Caco-2 (cell line): ENCODE measurements at regions not wholly inside any gene's neighbourhood (a gene's known extent, or its start where the extent isn't known, plus 50 kb on each side); places are given as distances from the start of the nearest gene placed in this dataset.
"Not testable (repeated sequence)": the region's sequence is repeated elsewhere in the genome, so short reads cannot be mapped to it uniquely, and the experiment has no call there.

Experiments used
- BruUV-seq: library from RNA; stranded (reverse); fragments of 400-500 nt; replicated peaks from 2 replicates; lab custom pipeline; 2021; lab: Mats Ljungman, UMichigan
- CTCF ChIA-PET: fragments of 300-600 bp; sonication (Branson Sonifier 250); formaldehyde crosslinking; loops from one replicate; lab custom pipeline; 2022; ENCODE audit warnings: antibody characterized with exemption; lab: Charles Lee
- POLR2A ChIA-PET: fragments of 300-600 bp; sonication (Branson Sonifier 250); formaldehyde crosslinking; loops from one replicate; lab custom pipeline; 2022; ENCODE audit warnings: antibody characterized with exemption; lab: Charles Lee
- DNase-seq, 2 experiments: peaks; one replicate each; pipeline versions ENCODE4 v3.0.0 to v3.0.0-alpha.2; 2020 to 2022
- H3K27me3 ChIP-seq: replicated peaks from 2 replicates; pipeline ENCODE4 v1.6.0; 2011; ENCODE audit warnings: low read length; ENCODE audit not compliant: control insufficient read depth, insufficient read depth
- H3K36me3 ChIP-seq: 2 replicates; pipeline ENCODE4 v1.5.1; 2011; ENCODE audit warnings: low read length; ENCODE audit not compliant: control insufficient read depth, insufficient read depth
- H3K4me1 ChIP-seq: fragments of 250-450 bp; sonication (Bioruptor Pico); 2 replicates; pipeline ENCODE4 v1.5.1; 2020; ENCODE audit warnings: mild to moderate bottlenecking
- H3K4me3 ChIP-seq: 2 replicates; pipeline ENCODE4 v1.5.1; 2011; ENCODE audit warnings: low read depth, mild to moderate bottlenecking, control low read depth, low read length
- H3K9me3 ChIP-seq: fragments of 250-450 bp; sonication (Bioruptor Pico); 2 replicates; pipeline ENCODE4 v1.5.1; 2020; ENCODE audit warnings: mild to moderate bottlenecking, moderate library complexity
- H3K27ac Mint-ChIP-seq: one replicate; pipeline ENCODE4 v1.8.0; 2022; ENCODE audit warnings: mixed read lengths; ENCODE audit not compliant: unreplicated experiment
- H3K27me3 Mint-ChIP-seq: one replicate; pipeline ENCODE4 v1.8.0; 2022; ENCODE audit warnings: mixed read lengths; ENCODE audit not compliant: insufficient read depth, unreplicated experiment
- H3K36me3 Mint-ChIP-seq: one replicate; pipeline ENCODE4 v1.8.0; 2022; ENCODE audit warnings: mild to moderate bottlenecking, mixed read lengths; ENCODE audit not compliant: insufficient read depth, unreplicated experiment
- H3K4me1 Mint-ChIP-seq: one replicate; pipeline ENCODE4 v1.8.0; 2022; ENCODE audit warnings: low read depth, mixed read lengths; ENCODE audit not compliant: unreplicated experiment
- H3K4me3 Mint-ChIP-seq: one replicate; pipeline ENCODE4 v1.8.0; 2022; ENCODE audit warnings: mild to moderate bottlenecking, moderate library complexity, mixed read lengths; ENCODE audit not compliant: unreplicated experiment
- H3K9me3 Mint-ChIP-seq: one replicate; pipeline ENCODE4 v1.8.0; 2022; ENCODE audit warnings: mixed read lengths; ENCODE audit not compliant: unreplicated experiment
- intact Hi-C: fragments of 100-400 bp; cut with micrococcal nuclease; formaldehyde crosslinking; loops from one replicate; pipeline ENCODE4 v1.10.0; 2022; ENCODE audit not compliant: unreplicated experiment

- H3K36me3 ChIP-seq, CTCF ChIA-PET, H3K4me3 ChIP-seq, intact Hi-C loops, H3K4me1 ChIP-seq, H3K4me3 Mint-ChIP-seq, H3K27me3 ChIP-seq, H3K9me3 ChIP-seq, BruUV-seq, H3K27me3 Mint-ChIP-seq, DNase-seq, H3K9me3 Mint-ChIP-seq, POLR2A ChIA-PET, H3K27ac Mint-ChIP-seq, H3K36me3 Mint-ChIP-seq: not testable (repeated sequence)
- peaks cover 11% of the 10 kb centered on the region for H3K4me1 Mint-ChIP-seq
Observed at GRCh38 chr7:76937330-76937729, 94.8 kb downstream of the SPDYE17 start.

GRCh38 chr7:76936346-76936745 lies 95.8 kb downstream of the SPDYE17 start:
- H3K4me3 ChIP-seq, DNase-seq, H3K27me3 Mint-ChIP-seq, CTCF ChIA-PET, intact Hi-C loops, BruUV-seq, H3K27ac Mint-ChIP-seq, POLR2A ChIA-PET, H3K27me3 ChIP-seq, H3K36me3 ChIP-seq, H3K9me3 Mint-ChIP-seq, H3K9me3 ChIP-seq, H3K4me1 ChIP-seq, H3K36me3 Mint-ChIP-seq, H3K4me3 Mint-ChIP-seq: not testable (repeated sequence)
- peaks cover 11% of the 10 kb centered on the region for H3K4me1 Mint-ChIP-seq

DNA sequence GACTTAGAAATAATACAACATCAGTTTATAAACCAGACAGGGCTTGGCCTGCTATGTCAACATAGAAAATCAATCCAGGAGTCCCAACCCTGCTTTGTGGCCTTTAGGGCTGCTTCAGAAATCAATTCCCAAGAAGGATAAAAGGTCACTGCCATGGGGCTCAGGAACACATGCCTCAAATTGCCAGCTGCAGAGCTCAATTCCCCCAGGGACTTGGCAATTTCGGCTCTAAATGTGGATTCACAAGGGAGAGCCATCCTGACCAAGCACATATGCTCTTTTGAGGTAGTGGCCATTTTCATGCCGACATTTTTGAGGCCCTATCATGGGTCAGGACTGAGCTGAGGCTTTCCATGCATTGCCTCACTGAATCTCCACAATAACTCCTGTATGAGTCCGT lies 97.5 kb downstream of the SPDYE17 start:
- not testable (repeated sequence) for H3K9me3 Mint-ChIP-seq, H3K4me3 Mint-ChIP-seq

DNA sequence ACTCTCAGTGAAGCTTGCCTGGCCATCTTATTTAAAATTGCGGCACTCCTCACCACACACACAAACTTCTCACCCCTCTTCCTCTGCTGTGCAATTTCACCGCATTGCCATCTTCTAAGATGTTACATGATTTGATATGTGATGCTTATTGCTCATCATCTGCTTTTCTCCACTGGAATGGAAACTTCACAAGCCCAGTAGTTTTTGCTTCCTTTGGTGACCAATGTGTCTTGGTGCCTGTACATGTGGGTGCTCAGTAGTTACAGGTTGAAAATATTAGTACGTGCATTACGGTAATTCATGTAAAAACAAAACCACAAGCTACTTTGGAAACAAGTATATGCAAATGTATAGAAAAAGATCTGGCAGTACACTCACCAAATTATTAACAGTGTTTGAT lies 99.2 kb downstream of the SPDYE17 start:
- H3K4me3 ChIP-seq, H3K27me3 Mint-ChIP-seq, intact Hi-C loops, BruUV-seq, H3K27ac Mint-ChIP-seq, H3K9me3 Mint-ChIP-seq, DNase-seq, H3K4me3 Mint-ChIP-seq, H3K27me3 ChIP-seq, POLR2A ChIA-PET, H3K9me3 ChIP-seq, H3K36me3 ChIP-seq, CTCF ChIA-PET, H3K4me1 ChIP-seq, H3K36me3 Mint-ChIP-seq: not testable (repeated sequence)
- H3K4me1 Mint-ChIP-seq = peaks cover 11% of the 10 kb centered on the region

More for the DNA sequence above, 97.5 kb downstream of the SPDYE17 start:
- H3K36me3 Mint-ChIP-seq, H3K27ac Mint-ChIP-seq, H3K4me1 ChIP-seq, DNase-seq, POLR2A ChIA-PET, BruUV-seq, CTCF ChIA-PET, H3K27me3 ChIP-seq, intact Hi-C loops, H3K4me3 ChIP-seq, H3K36me3 ChIP-seq, H3K9me3 ChIP-seq, H3K27me3 Mint-ChIP-seq: not testable (repeated sequence)
- peaks cover 11% of the 10 kb centered on the region for H3K4me1 Mint-ChIP-seq

DNA sequence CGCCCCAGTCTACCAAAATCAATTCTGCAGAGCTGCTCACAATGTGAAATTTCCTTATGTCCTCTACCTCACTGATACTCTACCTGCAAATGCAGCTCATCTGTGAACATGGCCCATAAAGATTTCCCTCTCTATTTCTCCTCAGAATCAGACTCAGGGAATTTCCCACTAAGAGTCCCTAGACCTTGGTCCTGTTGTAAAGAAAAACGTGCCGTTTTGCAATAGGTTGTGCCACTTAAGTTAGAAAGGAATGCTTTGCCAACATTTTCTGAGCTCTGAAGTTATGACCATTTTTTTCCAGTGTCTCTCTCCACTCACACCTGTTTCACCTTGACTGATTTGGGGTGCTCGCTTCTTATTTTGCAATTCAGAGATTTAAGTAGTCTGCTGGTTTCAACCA lies 100.7 kb downstream of the SPDYE17 start:
- not testable (repeated sequence) for BruUV-seq

GRCh38 chr7:76930416-76930815 lies 101.7 kb downstream of the SPDYE17 start:
- H3K4me1 ChIP-seq, H3K4me3 ChIP-seq, H3K4me3 Mint-ChIP-seq, H3K9me3 Mint-ChIP-seq, DNase-seq, H3K27ac Mint-ChIP-seq, H3K9me3 ChIP-seq, CTCF ChIA-PET, H3K27me3 Mint-ChIP-seq, POLR2A ChIA-PET, H3K36me3 ChIP-seq, H3K27me3 ChIP-seq, H3K36me3 Mint-ChIP-seq, BruUV-seq, intact Hi-C loops, H3K4me1 Mint-ChIP-seq: not testable (repeated sequence)

More for the DNA sequence above, 100.7 kb downstream of the SPDYE17 start:
- CTCF ChIA-PET, DNase-seq, H3K4me3 ChIP-seq, H3K4me1 Mint-ChIP-seq, POLR2A ChIA-PET, H3K4me1 ChIP-seq, H3K27ac Mint-ChIP-seq, H3K9me3 ChIP-seq, H3K36me3 Mint-ChIP-seq, H3K27me3 ChIP-seq, intact Hi-C loops, H3K9me3 Mint-ChIP-seq, H3K4me3 Mint-ChIP-seq, H3K27me3 Mint-ChIP-seq, H3K36me3 ChIP-seq: not testable (repeated sequence)

GRCh38 chr7:76928751-76929150 lies 103.4 kb downstream of the SPDYE17 start:
- DNase-seq, H3K4me3 ChIP-seq, H3K9me3 Mint-ChIP-seq, H3K4me1 Mint-ChIP-seq, POLR2A ChIA-PET, H3K4me1 ChIP-seq, H3K27me3 Mint-ChIP-seq, BruUV-seq, H3K36me3 Mint-ChIP-seq, CTCF ChIA-PET, intact Hi-C loops, H3K4me3 Mint-ChIP-seq, H3K27ac Mint-ChIP-seq, H3K9me3 ChIP-seq, H3K27me3 ChIP-seq, H3K36me3 ChIP-seq: not testable (repeated sequence)
